ENCODE measurements at regions not wholly inside any gene's neighbourhood (a gene's known extent, or its start where the extent isn't known, plus 50 kb on each side); places are given as distances from the start of the nearest gene placed in this dataset.

- TF ChIP-seq YY1 (IDR thresholded peaks at IDR 0.05; ENCODE audit: insufficient read depth, insufficient read length): no peak
- TF ChIP-seq ZNF274 (IDR thresholded peaks at IDR 0.05; ENCODE audit: low read depth, low read length): no peak
- TF ChIP-seq SUZ12 (IDR thresholded peaks at IDR 0.05; ENCODE audit: extremely low read depth, insufficient read depth, insufficient read length): no peak
Measured at GRCh38 chr3:104816008-104816407, 550.7 kb upstream of the ALCAM start.
